HepG2 (cell line): ENCODE measurements at regions not wholly inside any gene's neighbourhood (a gene's known extent, or its start where the extent isn't known, plus 50 kb on each side); places are given as distances from the start of the nearest gene placed in this dataset.

Experiments
- ATAC-seq: fragments of 200-7000 bp; cut with Tn5 transposase; 3 replicates; pipeline ENCODE4 v1.9.1; 2020; ENCODE audit warnings: mild to moderate bottlenecking, moderate library complexity
- BruUV-seq: library from RNA; stranded (reverse); fragments of 400-500 nt; replicated peaks from 2 replicates; lab custom pipeline; 2021; lab: Mats Ljungman, UMichigan
- CTCF ChIA-PET: fragments of 300-600 bp; formaldehyde crosslinking; extraction: SDS; loops from one replicate; lab custom pipeline; 2021; ENCODE audit warnings: low total read pairs, inconsistent platforms, low intra/inter-chr PET ratio; lab: Yijun Ruan, JAX
- POLR2A ChIA-PET: fragments of 350-600 bp; sonication (Branson Sonifier 250); formaldehyde crosslinking; loops from one replicate; lab custom pipeline; 2020; ENCODE audit warnings: antibody characterized with exemption, inconsistent platforms; lab: Yijun Ruan, JAX
- DNase-seq: peaks from one replicate; pipeline ENCODE4 v3.0.0-alpha.2; 2015; ENCODE audit warnings: low spot score
- FAIRE-seq: peaks from 3 replicates; lab custom pipeline; 2011; peaks lifted over from hg19 to GRCh38; lab: Jason Lieb, UNC
- H2AFZ ChIP-seq: one replicate; pipeline ENCODE4 v1.6.1; 2011; ENCODE audit warnings: low read length, inconsistent platforms
- H3K27ac ChIP-seq: fragments of 300-600 bp; 3 replicates; pipeline ENCODE4 v1.8.0; 2011; ENCODE audit warnings: mixed run types, mild to moderate bottlenecking, mixed read lengths, low read length, inconsistent platforms; ENCODE audit not compliant: insufficient read depth; ENCODE audit errors: extremely low read length
- H3K27me3 ChIP-seq, 2 experiments: fragments of 200-600 bp in 1 of 2; 2 replicates in 1 of 2; 3 replicates in 1 of 2; pipeline versions ENCODE4 v1.6.0 to v1.8.0; 2011; ENCODE audit warnings: low read length in 2 of 2, mild to moderate bottlenecking in 2 of 2, moderate library complexity in 2 of 2, inconsistent platforms in 1 of 2; ENCODE audit not compliant: insufficient read depth in 2 of 2, control insufficient read depth in 1 of 2
- H3K36me3 ChIP-seq, 2 experiments: fragments of 200-600 bp in 1 of 2; replicated peaks in 1 of 2; 2 replicates in 1 of 2; 3 replicates in 1 of 2; pipeline versions ENCODE4 v1.5.1 to v1.8.0; 2011; ENCODE audit warnings: low read length in 2 of 2, inconsistent platforms in 1 of 2; ENCODE audit not compliant: insufficient read depth in 2 of 2, control insufficient read depth in 1 of 2
- H3K4me1 ChIP-seq: 2 replicates; pipeline ENCODE4 v1.5.1; 2012; ENCODE audit warnings: low read length, inconsistent platforms; ENCODE audit not compliant: insufficient read depth
- H3K4me2 ChIP-seq: 2 replicates; pipeline ENCODE4 v1.6.0; 2011; ENCODE audit warnings: low read depth, low read length, inconsistent platforms
- H3K4me3 ChIP-seq, 3 experiments: fragments of 200-600 bp in 1 of 3; sonication (generic), shearing (Covaris generic) in 1 of 3; replicated peaks in 1 of 3; 2 replicates each; pipeline ENCODE4 v1.5.1; 2011 to 2016; ENCODE audit warnings: low read length in 3 of 3, inconsistent platforms in 2 of 3, low read depth in 2 of 3, mild to moderate bottlenecking in 2 of 3, control low read depth in 1 of 3, mixed read lengths in 1 of 3; ENCODE audit not compliant: insufficient read depth in 1 of 3
- H3K79me2 ChIP-seq: one replicate; pipeline ENCODE4 v1.6.1; 2011; ENCODE audit warnings: low read length, inconsistent platforms; ENCODE audit not compliant: insufficient read depth
- H3K9ac ChIP-seq: 2 replicates; pipeline ENCODE4 v1.6.0; 2011; ENCODE audit warnings: mild to moderate bottlenecking, low read depth, low read length, inconsistent platforms; ENCODE audit not compliant: insufficient read depth
- H3K9me3 ChIP-seq: 2 replicates; pipeline ENCODE4 v1.5.1; 2012; ENCODE audit warnings: mild to moderate bottlenecking, low read length
- H4K20me1 ChIP-seq: 2 replicates; pipeline ENCODE4 v1.6.0; 2011; ENCODE audit warnings: inconsistent platforms, mild to moderate bottlenecking, low read length, moderate library complexity; ENCODE audit not compliant: insufficient read depth
- BCL3 ChIP-seq: sonication (generic); formaldehyde crosslinking; IDR thresholded peaks from 2 replicates; pipeline ENCODE4 v1.5.1; 2020; ENCODE audit warnings: mild to moderate bottlenecking, missing genetic modification reagents, moderate library complexity
- ISL2 ChIP-seq: sonication (generic); formaldehyde crosslinking; IDR thresholded peaks from 2 replicates; pipeline ENCODE4 v1.5.0; 2020; ENCODE audit warnings: missing genetic modification reagents
- SKI ChIP-seq: fragments of 450-650 bp; IDR thresholded peaks from one replicate; pipeline ENCODE4 v1.6.1; 2018; ENCODE audit warnings: mild to moderate bottlenecking; ENCODE audit not compliant: partially characterized antibody
- SP140L ChIP-seq: sonication (generic); formaldehyde crosslinking; IDR thresholded peaks from 2 replicates; pipeline ENCODE4 v1.4.0; 2020; ENCODE audit warnings: missing genetic modification reagents, borderline replicate concordance
- SRSF1 ChIP-seq: fragments of 200-400 bp; formaldehyde crosslinking; optimal IDR thresholded peaks from 2 replicates; pipeline ENCODE3; 2017; ENCODE audit warnings: mild to moderate bottlenecking, low read depth, low read length, moderate library complexity
- ZNF207 ChIP-seq: fragments of 450-650 bp; IDR thresholded peaks from 2 replicates; pipeline ENCODE4 v1.6.1; 2016; ENCODE audit warnings: antibody characterized with exemption, borderline replicate concordance
- ZNF362 ChIP-seq: sonication (generic); formaldehyde crosslinking; IDR thresholded peaks from 2 replicates; pipeline ENCODE4 v1.4.0; 2020; ENCODE audit warnings: missing genetic modification reagents, mild to moderate bottlenecking, borderline replicate concordance
- ZNF431 ChIP-seq: sonication (generic); formaldehyde crosslinking; IDR thresholded peaks from 2 replicates; pipeline ENCODE4 v1.9.0; 2022; ENCODE audit warnings: missing genetic modification reagents, low read depth, mild to moderate bottlenecking, borderline replicate concordance
- ZNF773 ChIP-seq: sonication (generic); formaldehyde crosslinking; IDR thresholded peaks from 2 replicates; pipeline ENCODE4 v1.4.0; 2020; ENCODE audit warnings: missing genetic modification reagents, borderline replicate concordance
- WGBS: methylation state at CpG from one replicate; pipeline ENCODE4 v1.1.6; 2017; ENCODE audit warnings: low lambda C conversion rate; 5-methylcytosine and 5-hydroxymethylcytosine counted together
- in situ Hi-C: cut with HindIII; loops from 2 replicates; pipeline ENCODE4 v1.10.0; 2017; ENCODE audit warnings: low pct_unique_long_range_greater_than_20kb; ENCODE audit not compliant: extremely low pct_ligation_motif_present
- intact Hi-C: fragments of 100-400 bp; cut with micrococcal nuclease; formaldehyde crosslinking; loops from one replicate; pipeline ENCODE4 v1.10.0; 2022; ENCODE audit not compliant: unreplicated experiment

- no peak overlapping the region for H3K27ac ChIP-seq
These were observed 171.6 kb upstream of the NPSR1 start for GRCh38 chr7:34486371-34486770.

More at GRCh38 chr7:34486371-34486770, 171.6 kb upstream of the NPSR1 start:
- Histone ChIP-seq H3K36me3 (peaks cover 0 to 2% of the 10 kb centered on the region in 2 experiments; a peak in 1 of 5 replicates), H4K20me1 (no peaks in the 10 kb centered on the region), H3K4me1 (no peaks in the 10 kb centered on the region), H3K79me2 (no peaks in the 10 kb centered on the region), H3K4me2 (no peak overlapping the region), H3K4me3 (no peak overlapping the region), H3K9ac (no peak overlapping the region), H3K9me3 (no peaks in the 10 kb centered on the region), H3K27me3 (no peaks in the 10 kb centered on the region), H2AFZ (no peak overlapping the region)
- intact Hi-C loops (no loop called here), in situ Hi-C loops (no loop called here)
- ChIA-PET POLR2A (no interaction called here), CTCF (no interaction called here)
- ATAC-seq (no peak), FAIRE-seq (no peak), DNase-seq (no peak)
- WGBS = 96% methylated on average over 4 of the region's 4 CpGs
- TF ChIP-seq SP140L (CRISPR knock-in tag) (no peak), SRSF1 (no peak), ZNF431 (CRISPR knock-in tag) (no peak), SKI (no peak), ZNF773 (CRISPR knock-in tag) (no peak), BCL3 (no peak), ZNF362 (CRISPR knock-in tag) (no peak), ISL2 (CRISPR knock-in tag) (no peak), ZNF207 (no peak)
- no TSS peak for BruUV-seq
